ENCODE measurements at regions not wholly inside any gene's neighbourhood (a gene's known extent, or its start where the extent isn't known, plus 50 kb on each side); places are given as distances from the start of the nearest gene placed in this dataset.
"Not testable (repeated sequence)": the region's sequence is repeated elsewhere in the genome, so short reads cannot be mapped to it uniquely, and the experiment has no call there.

GRCh38 chr5:166810093-166810658 is 1481.3 kb upstream of the WWC1 start:
- TF ChIP-seq CTCF (IDR thresholded peaks at IDR 0.05; ENCODE audit: insufficient read depth, low read length, poor library complexity, severe bottlenecking); EZH2phosphoT487 (conservative IDR thresholded peaks at IDR 0.05; ENCODE audit: low read length): not testable (repeated sequence)

Data from SU-DHL-6 (cell line).